B cell (primary cell): ENCODE measurements at regions not wholly inside any gene's neighbourhood (a gene's known extent, or its start where the extent isn't known, plus 50 kb on each side); places are given as distances from the start of the nearest gene placed in this dataset.

Experiments used
- EZH2 ChIP-seq: IDR thresholded peaks from 2 replicates; pipeline ENCODE4 v1.6.1; 2012; ENCODE audit warnings: borderline replicate concordance, low read depth, mild to moderate bottlenecking, moderate library complexity, low read length; ENCODE audit not compliant: insufficient read depth, poor library complexity, severe bottlenecking
- TF ChIP-seq, protein P1 (sequence below): fragments of 200-600 bp; IDR thresholded peaks from one replicate; pipeline ENCODE4 v1.8.0; 2022; ENCODE audit warnings: antibody characterized with exemption, mild to moderate bottlenecking

DNA sequence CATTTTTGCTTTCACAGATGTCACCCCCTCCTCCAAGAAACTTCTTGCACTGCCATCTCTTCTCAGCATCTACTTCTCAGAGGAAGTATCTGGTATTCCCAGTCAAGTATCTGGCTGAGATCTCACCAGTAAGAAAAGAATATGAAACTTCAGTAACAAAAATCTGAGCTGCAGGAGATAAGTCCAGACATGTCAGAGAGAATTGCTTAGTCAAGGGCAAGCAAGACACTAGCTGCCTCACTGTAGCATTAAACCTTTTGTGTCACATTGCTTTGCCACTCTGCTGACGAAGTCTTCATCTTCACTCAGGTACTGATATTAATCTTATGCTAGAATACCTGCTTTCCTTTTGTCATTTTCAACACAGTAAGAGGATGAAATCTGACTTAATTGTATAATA is 70.6 kb upstream of the ZC3H12C start:
- no peak for TF ChIP-seq EZH2
- TF ChIP-seq, protein P1, sequence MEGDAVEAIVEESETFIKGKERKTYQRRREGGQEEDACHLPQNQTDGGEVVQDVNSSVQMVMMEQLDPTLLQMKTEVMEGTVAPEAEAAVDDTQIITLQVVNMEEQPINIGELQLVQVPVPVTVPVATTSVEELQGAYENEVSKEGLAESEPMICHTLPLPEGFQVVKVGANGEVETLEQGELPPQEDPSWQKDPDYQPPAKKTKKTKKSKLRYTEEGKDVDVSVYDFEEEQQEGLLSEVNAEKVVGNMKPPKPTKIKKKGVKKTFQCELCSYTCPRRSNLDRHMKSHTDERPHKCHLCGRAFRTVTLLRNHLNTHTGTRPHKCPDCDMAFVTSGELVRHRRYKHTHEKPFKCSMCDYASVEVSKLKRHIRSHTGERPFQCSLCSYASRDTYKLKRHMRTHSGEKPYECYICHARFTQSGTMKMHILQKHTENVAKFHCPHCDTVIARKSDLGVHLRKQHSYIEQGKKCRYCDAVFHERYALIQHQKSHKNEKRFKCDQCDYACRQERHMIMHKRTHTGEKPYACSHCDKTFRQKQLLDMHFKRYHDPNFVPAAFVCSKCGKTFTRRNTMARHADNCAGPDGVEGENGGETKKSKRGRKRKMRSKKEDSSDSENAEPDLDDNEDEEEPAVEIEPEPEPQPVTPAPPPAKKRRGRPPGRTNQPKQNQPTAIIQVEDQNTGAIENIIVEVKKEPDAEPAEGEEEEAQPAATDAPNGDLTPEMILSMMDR, result no peak
